ENCODE measurements at regions not wholly inside any gene's neighbourhood (a gene's known extent, or its start where the extent isn't known, plus 50 kb on each side); places are given as distances from the start of the nearest gene placed in this dataset.

- Histone ChIP-seq H3K9me3 (ENCODE audit: insufficient read depth in 2 of 2, low read depth in 1 of 2, low read length in 1 of 2) (no peaks in the 10 kb centered on the region), H3K9ac (replicated peaks in 1 of 4; ENCODE audit: extremely low read depth in 1 of 4, low read depth in 3 of 4, low read length in 3 of 4) (no peak overlapping the region), H2BK120ac (replicated peaks; ENCODE audit: low read depth, low read length) (no peak overlapping the region), H3K56ac (replicated peaks; ENCODE audit: insufficient read length, low read depth, low read length) (no peak overlapping the region), H3K23me2 (ENCODE audit: low read depth, low read length) (no peaks in the 10 kb centered on the region), H2BK5ac (ENCODE audit: low read depth, low read length) (no peak overlapping the region), H2BK12ac (ENCODE audit: low read depth, low read length) (no peak overlapping the region), H4K20me1 (replicated peaks in 1 of 2; ENCODE audit: control insufficient read depth in 1 of 2, insufficient read depth in 2 of 2, low read length in 2 of 2) (no peaks in the 10 kb centered on the region), H3K79me1 (ENCODE audit: low read depth, low read length) (no peaks in the 10 kb centered on the region), H3K14ac (ENCODE audit: insufficient read length) (no peak overlapping the region), H3K27me3 (replicated peaks in 1 of 4; ENCODE audit: control insufficient read depth in 3 of 4, extremely low read depth in 1 of 4, insufficient read depth in 3 of 4, low read length in 3 of 4) (no peaks in the 10 kb centered on the region), H3K4me1 (replicated peaks in 1 of 4; ENCODE audit: control insufficient read depth in 3 of 4, insufficient read depth in 4 of 4, low read length in 3 of 4) (no peaks in the 10 kb centered on the region), H3K36me3 (ENCODE audit: control insufficient read depth in 2 of 4, insufficient read depth in 4 of 4, low read length in 3 of 4) (no peaks in the 10 kb centered on the region), H3K27ac (ENCODE audit: low read depth, low read length) (no peak overlapping the region), H3K4ac (replicated peaks; ENCODE audit: insufficient read length, low read depth, low read length) (no peak overlapping the region), H3K18ac (ENCODE audit: extremely low read depth, low read length) (no peak overlapping the region), H2AK5ac (ENCODE audit: low read depth, low read length) (no peak overlapping the region), H4K5ac (ENCODE audit: insufficient read length, low read depth, low read length) (no peak overlapping the region), H3K4me2 (ENCODE audit: insufficient read depth in 1 of 2, low read depth in 2 of 2, low read length in 2 of 2) (no peak overlapping the region), H4K91ac (replicated peaks; ENCODE audit: insufficient read length, low read length) (no peak overlapping the region), H3K79me2 (ENCODE audit: control insufficient read depth in 1 of 2, insufficient read depth in 2 of 2, low read length in 2 of 2) (no peaks in the 10 kb centered on the region), H2BK15ac (ENCODE audit: low read length) (no peak overlapping the region), H3K23ac (ENCODE audit: insufficient read length) (no peak overlapping the region), H4K8ac (ENCODE audit: extremely low read depth, insufficient read depth, low read length) (no peak overlapping the region), H3K4me3 (ENCODE audit: extremely low read depth in 1 of 4, insufficient read depth in 2 of 4, low read depth in 3 of 4, low read length in 4 of 4) (no peak overlapping the region), H2BK20ac (ENCODE audit: low read length) (no peak overlapping the region), H2AFZ (ENCODE audit: low read length) (no peak overlapping the region)
- ChIA-PET POLR2A (ENCODE audit: partially characterized antibody) (no interaction called here), CTCF (ENCODE audit: partially characterized antibody) (interaction anchor here (0.7 kb wide), 1 partner anchor 18 kb away, joined by 3 read pairs; no protein-coding TSS in a partner anchor)
- FAIRE-seq (no peak), DNase-seq (ENCODE audit: low read depth in 1 of 2, low spot score in 2 of 2) (no peak)
- 90% methylated on average over 2 of the region's 2 CpGs; no CpG with 5 or more reads in 1 of the 2 experiments for WGBS, 2 experiments (ENCODE audit: extremely low coverage in 1 of 2, insufficient coverage in 1 of 2, insufficient read length in 1 of 2, insufficient replicate concordance in 2 of 2, low coverage in 1 of 2, low lambda C conversion rate in 2 of 2, missing lambda C conversion rate in 1 of 2)
- TF ChIP-seq RFX5 (IDR thresholded peaks at IDR 0.05; ENCODE audit: borderline replicate concordance, low read depth, low read length) = no peak
These were observed 60.6 kb upstream of the ATP8B1 start for GRCh38 chr18:57863706-57864105.
